Ectodermal cell (in vitro differentiated cells): ENCODE measurements at regions not wholly inside any gene's neighbourhood (a gene's known extent, or its start where the extent isn't known, plus 50 kb on each side); places are given as distances from the start of the nearest gene placed in this dataset.

ENCODE experiments used
- H3K27ac ChIP-seq: 2 replicates; pipeline ENCODE4 v1.7.0; 2013; ENCODE audit warnings: mild to moderate bottlenecking, low read depth, low read length; ENCODE audit not compliant: insufficient read depth, poor library complexity, severe bottlenecking
- H3K27me3 ChIP-seq: 2 replicates; pipeline ENCODE4 v1.7.0; 2013; ENCODE audit warnings: mild to moderate bottlenecking, low read length; ENCODE audit not compliant: insufficient read depth, control insufficient read depth, poor library complexity, severe bottlenecking
- H3K36me3 ChIP-seq: one replicate; pipeline ENCODE4 v1.7.0; 2013; ENCODE audit warnings: low read length; ENCODE audit not compliant: control insufficient read depth, insufficient read depth
- H3K4me1 ChIP-seq: one replicate; pipeline ENCODE4 v1.7.0; 2013; ENCODE audit warnings: low read length; ENCODE audit not compliant: control insufficient read depth, insufficient read depth
- H3K4me3 ChIP-seq: 2 replicates; pipeline ENCODE4 v1.7.0; 2013; ENCODE audit warnings: low read depth, low read length, control low read depth; ENCODE audit not compliant: insufficient read depth
- H3K9me3 ChIP-seq: 2 replicates; pipeline ENCODE4 v1.7.0; 2013; ENCODE audit warnings: mild to moderate bottlenecking, low read length, moderate library complexity; ENCODE audit not compliant: control insufficient read depth
- WGBS, 2 experiments: methylation state at CpG; one replicate each; pipeline ENCODE4 v1.1.7; 2013; ENCODE audit warnings: missing lambda C conversion rate in 2 of 2; 5-methylcytosine and 5-hydroxymethylcytosine counted together

- 95% methylated on average over 2 of the region's 2 CpGs for WGBS, 2 experiments
- H3K36me3 ChIP-seq, result no peaks in the 10 kb centered on the region
- no peak overlapping the region for H3K4me3 ChIP-seq
- H3K27ac ChIP-seq, result no peak overlapping the region
- H3K9me3 ChIP-seq, result no peaks in the 10 kb centered on the region
- H3K27me3 ChIP-seq, result no peaks in the 10 kb centered on the region
- H3K4me1 ChIP-seq, result no peaks in the 10 kb centered on the region
These were observed 705.9 kb upstream of the AGA start for GRCh38 chr4:178148106-178148505.

- WGBS, 2 experiments, result 92 to 95% methylated on average over 10 of the region's 11 CpGs
- Histone ChIP-seq H3K4me3 (no peak overlapping the region), H3K4me1 (no peaks in the 10 kb centered on the region), H3K9me3 (peaks cover 2% of the 10 kb centered on the region), H3K36me3 (no peaks in the 10 kb centered on the region), H3K27ac (no peak overlapping the region), H3K27me3 (no peaks in the 10 kb centered on the region)
These were observed 723.2 kb upstream of the AGA start for GRCh38 chr4:178165251-178165950.

GRCh38 chr4:178165951-178166308, 723.7 kb upstream of the AGA start:
- Histone ChIP-seq H3K4me1 (no peaks in the 10 kb centered on the region), H3K27ac (no peak overlapping the region), H3K27me3 (no peaks in the 10 kb centered on the region), H3K36me3 (no peaks in the 10 kb centered on the region), H3K9me3 (peaks cover 1% of the 10 kb centered on the region), H3K4me3 (no peak overlapping the region)
- 92 to 94% methylated on average over 5 of the region's 5 CpGs for WGBS, 2 experiments

GRCh38 chr4:178173771-178174170, 731.5 kb upstream of the AGA start:
- Histone ChIP-seq H3K4me3 (no peak overlapping the region), H3K27ac (no peak overlapping the region), H3K9me3 (no peaks in the 10 kb centered on the region), H3K4me1 (no peaks in the 10 kb centered on the region), H3K36me3 (no peaks in the 10 kb centered on the region), H3K27me3 (no peaks in the 10 kb centered on the region)
- 83 to 95% methylated on average over 4 to 6 of the region's 6 CpGs for WGBS, 2 experiments

- no peaks in the 10 kb centered on the region for H3K9me3 ChIP-seq
- H3K4me1 ChIP-seq, result no peaks in the 10 kb centered on the region
- H3K36me3 ChIP-seq, result no peaks in the 10 kb centered on the region
- WGBS, 2 experiments, result 89 to 100% methylated on average over 2 of the region's 2 CpGs
- H3K4me3 ChIP-seq, result no peak overlapping the region
- H3K27me3 ChIP-seq, result no peaks in the 10 kb centered on the region
- H3K27ac ChIP-seq, result no peak overlapping the region
These were observed 732.5 kb upstream of the AGA start for GRCh38 chr4:178174756-178175155.

GRCh38 chr4:178185517-178185916, 743.3 kb upstream of the AGA start:
- Histone ChIP-seq H3K27ac (no peak overlapping the region), H3K4me1 (no peaks in the 10 kb centered on the region), H3K27me3 (no peaks in the 10 kb centered on the region), H3K4me3 (no peak overlapping the region), H3K9me3 (no peaks in the 10 kb centered on the region), H3K36me3 (no peaks in the 10 kb centered on the region)
- 95 to 100% methylated on average over 3 of the region's 3 CpGs for WGBS, 2 experiments

- Histone ChIP-seq H3K27me3 (no peaks in the 10 kb centered on the region), H3K4me3 (no peak overlapping the region), H3K9me3 (no peaks in the 10 kb centered on the region), H3K36me3 (no peaks in the 10 kb centered on the region), H3K4me1 (no peaks in the 10 kb centered on the region), H3K27ac (no peak overlapping the region)
These were observed 750.4 kb upstream of the AGA start for GRCh38 chr4:178192611-178193010.

- 89 to 93% methylated on average over 6 of the region's 6 CpGs for WGBS, 2 experiments
- no peaks in the 10 kb centered on the region for H3K27me3 ChIP-seq
These were observed 754.6 kb upstream of the AGA start for GRCh38 chr4:178196751-178197374.

GRCh38 chr4:178198691-178199090, 756.5 kb upstream of the AGA start:
- H3K27ac ChIP-seq, result no peak overlapping the region
- H3K9me3 ChIP-seq, result no peaks in the 10 kb centered on the region
- no peaks in the 10 kb centered on the region for H3K36me3 ChIP-seq
- H3K4me1 ChIP-seq, result no peaks in the 10 kb centered on the region
- H3K27me3 ChIP-seq, result no peaks in the 10 kb centered on the region
- no peak overlapping the region for H3K4me3 ChIP-seq

More at GRCh38 chr4:178196751-178197374, 754.6 kb upstream of the AGA start:
- no peak overlapping the region for H3K4me3 ChIP-seq
- H3K9me3 ChIP-seq, result no peaks in the 10 kb centered on the region
- H3K27ac ChIP-seq, result no peak overlapping the region
- no peaks in the 10 kb centered on the region for H3K4me1 ChIP-seq
- H3K36me3 ChIP-seq, result no peaks in the 10 kb centered on the region

GRCh38 chr4:178202422-178202821, 760.2 kb upstream of the AGA start:
- Histone ChIP-seq H3K27ac (no peak overlapping the region), H3K4me3 (no peak overlapping the region), H3K36me3 (no peaks in the 10 kb centered on the region), H3K4me1 (no peaks in the 10 kb centered on the region), H3K9me3 (no peaks in the 10 kb centered on the region), H3K27me3 (no peaks in the 10 kb centered on the region)
- WGBS, 2 experiments, result no CpG with 5 or more reads among the region's 1 CpG
